ENCODE measurements at regions not wholly inside any gene's neighbourhood (a gene's known extent, or its start where the extent isn't known, plus 50 kb on each side); places are given as distances from the start of the nearest gene placed in this dataset.

DNA sequence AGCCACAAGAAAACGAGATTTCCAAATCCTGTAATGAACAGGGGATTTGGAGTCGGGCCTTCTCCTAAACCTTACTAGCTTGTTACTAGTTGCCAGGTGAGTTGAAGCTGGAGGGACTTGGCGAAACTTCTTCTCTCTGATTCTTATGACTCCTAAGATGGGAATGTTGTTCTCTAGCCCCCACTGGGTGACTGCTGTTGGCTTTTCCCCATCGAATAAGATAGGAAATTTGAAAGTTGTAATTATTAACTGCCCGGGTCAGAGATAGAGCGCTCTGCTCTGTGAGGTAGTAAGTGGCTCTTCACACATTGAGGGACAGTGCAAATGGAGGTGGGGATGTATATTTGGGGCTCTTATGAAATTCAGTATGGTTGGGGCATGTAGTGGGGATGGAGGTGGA, 111.2 kb upstream of the MBNL2 start:
- intact Hi-C loops (cut with DNase I): loop anchor here (10.0 kb wide), 3 partner anchors 94 to 254 kb away; no protein-coding TSS in a partner anchor
- no peak overlapping the region for H3K27ac ChIP-seq
- no peaks in the 10 kb centered on the region for H3K27me3 ChIP-seq

DNA sequence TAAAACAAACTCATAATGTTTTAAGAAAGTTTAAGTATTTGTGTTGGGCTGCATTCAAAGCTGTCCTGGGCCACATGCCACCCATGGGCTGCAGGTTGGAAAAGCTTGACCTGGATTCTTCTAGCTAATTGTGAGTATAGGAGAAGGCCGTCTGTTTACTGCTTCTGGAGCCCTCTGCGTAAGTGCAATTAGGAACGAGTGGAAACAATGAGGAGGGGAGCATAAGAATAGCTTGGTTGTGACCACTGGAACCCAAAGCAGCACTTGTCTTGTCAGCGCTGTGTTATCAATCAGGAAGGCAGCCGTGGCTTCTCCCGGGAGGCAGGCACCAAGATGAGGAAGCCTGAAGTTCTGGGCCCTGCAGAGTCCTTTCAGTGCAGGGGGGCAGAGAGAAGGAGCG, 110.4 kb upstream of the MBNL2 start:
- intact Hi-C loops (cut with DNase I): loop anchor here (10.0 kb wide), 3 partner anchors 93 to 253 kb away; no protein-coding TSS in a partner anchor

More for the DNA sequence above, 111.2 kb upstream of the MBNL2 start:
- no peak for TF ChIP-seq POLR2A (IDR thresholded peaks at IDR 0.05)
- TF ChIP-seq, protein P1, sequence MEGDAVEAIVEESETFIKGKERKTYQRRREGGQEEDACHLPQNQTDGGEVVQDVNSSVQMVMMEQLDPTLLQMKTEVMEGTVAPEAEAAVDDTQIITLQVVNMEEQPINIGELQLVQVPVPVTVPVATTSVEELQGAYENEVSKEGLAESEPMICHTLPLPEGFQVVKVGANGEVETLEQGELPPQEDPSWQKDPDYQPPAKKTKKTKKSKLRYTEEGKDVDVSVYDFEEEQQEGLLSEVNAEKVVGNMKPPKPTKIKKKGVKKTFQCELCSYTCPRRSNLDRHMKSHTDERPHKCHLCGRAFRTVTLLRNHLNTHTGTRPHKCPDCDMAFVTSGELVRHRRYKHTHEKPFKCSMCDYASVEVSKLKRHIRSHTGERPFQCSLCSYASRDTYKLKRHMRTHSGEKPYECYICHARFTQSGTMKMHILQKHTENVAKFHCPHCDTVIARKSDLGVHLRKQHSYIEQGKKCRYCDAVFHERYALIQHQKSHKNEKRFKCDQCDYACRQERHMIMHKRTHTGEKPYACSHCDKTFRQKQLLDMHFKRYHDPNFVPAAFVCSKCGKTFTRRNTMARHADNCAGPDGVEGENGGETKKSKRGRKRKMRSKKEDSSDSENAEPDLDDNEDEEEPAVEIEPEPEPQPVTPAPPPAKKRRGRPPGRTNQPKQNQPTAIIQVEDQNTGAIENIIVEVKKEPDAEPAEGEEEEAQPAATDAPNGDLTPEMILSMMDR (IDR thresholded peaks at IDR 0.05): no peak
- H3K36me3 ChIP-seq: no peaks in the 10 kb centered on the region
- DNase-seq: no peak
- no peak overlapping the region for H3K4me3 ChIP-seq
- H3K4me1 ChIP-seq: peaks cover 0 to 7% (median 0%) of the 10 kb centered on the region in 4 donors
- WGBS (ENCODE audit: insufficient coverage, low coverage, low lambda C conversion rate, missing lambda C conversion rate): 58% methylated on average over 6 of the region's 6 CpGs
- no peaks in the 10 kb centered on the region for H3K9me3 ChIP-seq
- no peak for ATAC-seq

DNA sequence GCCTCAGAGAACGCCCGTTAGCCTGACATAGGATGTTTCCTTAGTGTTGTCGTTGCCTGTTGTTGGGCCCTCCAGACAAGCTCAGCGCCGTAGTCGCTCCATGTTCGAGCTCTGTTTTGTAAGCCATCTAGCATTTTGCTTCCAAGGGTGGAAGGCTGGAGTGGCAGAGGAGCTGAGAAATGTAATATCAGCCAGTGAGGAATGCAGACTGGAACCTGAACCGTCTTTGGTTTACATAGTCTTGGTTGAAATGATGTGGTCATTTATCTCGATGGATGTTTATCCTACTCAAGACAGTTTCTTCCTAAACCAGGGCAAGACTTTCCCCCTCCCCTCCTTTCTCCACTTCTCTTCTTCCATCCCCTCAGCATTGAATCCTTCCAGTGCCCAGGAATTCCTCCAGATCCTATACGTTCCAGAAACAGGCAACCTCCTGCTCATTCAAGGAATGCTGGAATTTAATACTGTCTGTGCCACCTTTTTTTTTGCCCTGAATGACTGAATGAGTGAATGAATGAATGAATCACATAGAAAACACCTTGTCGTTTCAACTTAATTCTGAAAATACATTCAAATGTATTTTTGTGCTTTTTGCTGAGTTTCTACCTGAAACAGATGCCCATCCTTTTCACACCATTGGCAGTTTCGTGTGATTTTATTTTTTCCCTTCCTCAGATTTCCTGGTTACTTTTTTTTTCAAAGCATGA, 109.5 kb upstream of the MBNL2 start:
- ATAC-seq (no peak), DNase-seq (no peak)
- no peak for TF ChIP-seq POLR2A (IDR thresholded peaks at IDR 0.05)
- TF ChIP-seq, protein P1 (IDR thresholded peaks at IDR 0.05): no peak
- no peak overlapping the region for H3K4me3 ChIP-seq
- H3K27me3 ChIP-seq: no peaks in the 10 kb centered on the region
- no peak overlapping the region for H3K27ac ChIP-seq
- no peaks in the 10 kb centered on the region for H3K36me3 ChIP-seq
- intact Hi-C loops (cut with DNase I): loop anchor here (10.0 kb wide), 3 partner anchors 92 to 252 kb away; no protein-coding TSS in a partner anchor
- WGBS (ENCODE audit: insufficient coverage, low coverage, low lambda C conversion rate, missing lambda C conversion rate): 75% methylated on average over 12 of the region's 12 CpGs
- H3K9me3 ChIP-seq: no peaks in the 10 kb centered on the region
- H3K4me1 ChIP-seq: peaks cover 0 to 7% (median 0%) of the 10 kb centered on the region in 4 donors

More for the DNA sequence above, 110.4 kb upstream of the MBNL2 start:
- 79% methylated on average over 4 of the region's 7 CpGs for WGBS (ENCODE audit: insufficient coverage, low coverage, low lambda C conversion rate, missing lambda C conversion rate)
- H3K9me3 ChIP-seq: no peaks in the 10 kb centered on the region
- no peaks in the 10 kb centered on the region for H3K27me3 ChIP-seq
- TF ChIP-seq, protein P1 (IDR thresholded peaks at IDR 0.05): no peak
- TF ChIP-seq POLR2A (IDR thresholded peaks at IDR 0.05): no peak
- no peak for DNase-seq
- no peak overlapping the region for H3K27ac ChIP-seq
- peaks cover 0 to 7% (median 0%) of the 10 kb centered on the region in 4 donors for H3K4me1 ChIP-seq
- no peak overlapping the region for H3K4me3 ChIP-seq
- no peak for ATAC-seq
- H3K36me3 ChIP-seq: no peaks in the 10 kb centered on the region

DNA sequence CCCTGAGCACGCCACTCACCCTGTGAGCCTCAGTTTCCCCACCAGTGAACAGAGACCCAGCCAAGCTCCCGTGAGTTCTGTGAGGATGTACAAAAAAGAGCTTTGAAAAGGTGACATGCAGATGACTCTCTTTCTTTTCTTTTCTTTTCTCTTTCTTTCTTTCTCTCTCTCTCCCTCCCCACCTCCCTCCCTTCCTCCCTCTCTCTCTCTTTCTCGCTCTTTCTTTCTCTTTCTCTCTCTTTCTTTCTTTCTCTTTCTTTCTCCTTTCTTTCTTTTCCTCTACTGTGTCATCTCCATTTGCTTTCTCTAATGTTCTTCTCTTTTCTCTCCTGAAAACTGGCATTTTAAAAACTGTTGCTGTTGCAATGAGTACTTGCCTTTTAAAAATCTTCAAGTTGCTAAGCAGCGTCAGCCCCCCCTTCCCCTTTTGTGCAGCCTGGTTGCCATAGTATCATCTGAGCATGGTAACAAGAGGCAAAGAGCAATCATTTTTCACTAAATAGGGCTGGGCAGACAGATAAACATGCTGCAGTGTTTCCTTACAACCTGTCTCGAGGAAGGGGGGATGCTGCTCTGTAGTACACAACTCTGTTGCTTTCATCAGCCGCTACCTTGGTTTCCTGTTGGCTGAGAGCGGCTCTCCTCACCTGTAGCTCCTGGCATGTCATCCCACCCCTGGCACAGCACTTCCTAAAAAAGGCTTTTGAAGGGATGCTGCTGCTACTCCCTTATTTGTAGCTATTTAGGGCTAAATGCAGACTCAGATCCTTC, 108.7 kb upstream of the MBNL2 start:
- no peak overlapping the region for H3K4me3 ChIP-seq
- TF ChIP-seq POLR2A (IDR thresholded peaks at IDR 0.05): no peak
- TF ChIP-seq, protein P1 (IDR thresholded peaks at IDR 0.05): no peak
- DNase-seq: no peak
- 66% methylated on average over 7 of the region's 7 CpGs for WGBS (ENCODE audit: insufficient coverage, low coverage, low lambda C conversion rate, missing lambda C conversion rate)
- H3K9me3 ChIP-seq: no peaks in the 10 kb centered on the region
- peaks cover 0 to 7% (median 0%) of the 10 kb centered on the region in 4 donors for H3K4me1 ChIP-seq
- no peaks in the 10 kb centered on the region for H3K27me3 ChIP-seq
- no peak for ATAC-seq
- H3K36me3 ChIP-seq: no peaks in the 10 kb centered on the region
- no peak overlapping the region for H3K27ac ChIP-seq
- intact Hi-C loops (cut with DNase I): loop anchor here (10.0 kb wide), 3 partner anchors 91 to 251 kb away; no protein-coding TSS in a partner anchor
